Erythroblast (primary cell): ENCODE measurements at regions not wholly inside any gene's neighbourhood (a gene's known extent, or its start where the extent isn't known, plus 50 kb on each side); places are given as distances from the start of the nearest gene placed in this dataset.

Source experiments
- GATA1 ChIP-seq: IDR thresholded peaks from 2 replicates; pipeline ENCODE4 v1.6.1; 2011; ENCODE audit warnings: low read depth, mild to moderate bottlenecking, control low read depth, low read length, moderate library complexity
- POLR2A ChIP-seq: IDR thresholded peaks from 2 replicates; pipeline ENCODE4 v1.6.1; 2011; ENCODE audit warnings: mild to moderate bottlenecking, low read length

- TF ChIP-seq POLR2A (no peak), GATA1 (no peak)
These were observed 421.2 kb downstream of the DCAF12L2 start for GRCh38 chrX:125744914-125745313.
